C4-2B (cell line): ENCODE measurements at regions not wholly inside any gene's neighbourhood (a gene's known extent, or its start where the extent isn't known, plus 50 kb on each side); places are given as distances from the start of the nearest gene placed in this dataset.

Experiments
- CTCF ChIP-seq: fragments of 450-650 bp; conservative IDR thresholded peaks from 2 replicates; pipeline ENCODE4 v1.5.1; 2017; ENCODE audit warnings: mild to moderate bottlenecking
- ZFX ChIP-seq: fragments of 450-650 bp; IDR thresholded peaks from 2 replicates; pipeline ENCODE4 v1.6.1; 2017

DNA sequence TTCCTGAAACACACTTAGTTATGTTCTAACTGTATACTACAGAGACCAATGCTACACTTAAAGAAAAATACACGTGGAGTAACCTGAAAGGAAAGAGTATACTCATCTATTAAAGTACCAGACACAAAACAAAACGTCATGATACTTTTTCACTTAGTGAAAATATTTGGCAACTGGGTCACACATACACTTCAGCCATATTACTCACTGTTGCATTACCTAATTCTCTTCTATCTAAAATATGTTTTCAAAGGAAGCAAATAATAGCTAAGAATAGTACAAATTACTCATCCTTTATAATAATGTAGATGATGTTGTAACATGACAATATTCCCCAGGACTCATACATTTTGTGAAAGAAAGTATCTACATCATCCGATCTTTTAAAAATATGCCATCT lies 76.5 kb upstream of the EPB41L3 start:
- no peak for TF ChIP-seq CTCF
- no peak for TF ChIP-seq ZFX
